NB4 (cell line): ENCODE measurements at regions not wholly inside any gene's neighbourhood (a gene's known extent, or its start where the extent isn't known, plus 50 kb on each side); places are given as distances from the start of the nearest gene placed in this dataset.

Experiments
- MAX ChIP-seq: IDR thresholded peaks from 2 replicates; pipeline ENCODE4 v1.6.1; 2011; ENCODE audit warnings: low read depth, low read length
- MYC ChIP-seq: IDR thresholded peaks from 2 replicates; pipeline ENCODE4 v1.6.1; 2011; ENCODE audit warnings: low read depth, low read length
- POLR2A ChIP-seq: IDR thresholded peaks from 2 replicates; pipeline ENCODE4 v1.6.1; 2011; ENCODE audit warnings: mild to moderate bottlenecking; ENCODE audit not compliant: insufficient read length; ENCODE audit errors: extremely low read depth
- TF ChIP-seq, protein P1 (sequence below): IDR thresholded peaks from one replicate; pipeline ENCODE4 v1.5.1; 2012; ENCODE audit warnings: low read depth, low read length

- TF ChIP-seq, protein P1, sequence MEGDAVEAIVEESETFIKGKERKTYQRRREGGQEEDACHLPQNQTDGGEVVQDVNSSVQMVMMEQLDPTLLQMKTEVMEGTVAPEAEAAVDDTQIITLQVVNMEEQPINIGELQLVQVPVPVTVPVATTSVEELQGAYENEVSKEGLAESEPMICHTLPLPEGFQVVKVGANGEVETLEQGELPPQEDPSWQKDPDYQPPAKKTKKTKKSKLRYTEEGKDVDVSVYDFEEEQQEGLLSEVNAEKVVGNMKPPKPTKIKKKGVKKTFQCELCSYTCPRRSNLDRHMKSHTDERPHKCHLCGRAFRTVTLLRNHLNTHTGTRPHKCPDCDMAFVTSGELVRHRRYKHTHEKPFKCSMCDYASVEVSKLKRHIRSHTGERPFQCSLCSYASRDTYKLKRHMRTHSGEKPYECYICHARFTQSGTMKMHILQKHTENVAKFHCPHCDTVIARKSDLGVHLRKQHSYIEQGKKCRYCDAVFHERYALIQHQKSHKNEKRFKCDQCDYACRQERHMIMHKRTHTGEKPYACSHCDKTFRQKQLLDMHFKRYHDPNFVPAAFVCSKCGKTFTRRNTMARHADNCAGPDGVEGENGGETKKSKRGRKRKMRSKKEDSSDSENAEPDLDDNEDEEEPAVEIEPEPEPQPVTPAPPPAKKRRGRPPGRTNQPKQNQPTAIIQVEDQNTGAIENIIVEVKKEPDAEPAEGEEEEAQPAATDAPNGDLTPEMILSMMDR = no peak
- TF ChIP-seq MAX = no peak
- TF ChIP-seq POLR2A = no peak
- TF ChIP-seq MYC = no peak
These were observed 249.7 kb upstream of the DAB2 start for GRCh38 chr5:39674209-39675082.
